ENCODE measurements at regions not wholly inside any gene's neighbourhood (a gene's known extent, or its start where the extent isn't known, plus 50 kb on each side); places are given as distances from the start of the nearest gene placed in this dataset.

- TF ChIP-seq ZNF302 (CRISPR knock-in tag; IDR thresholded peaks at IDR 0.05) (no peak), TP53 (CRISPR knock-in tag; IDR thresholded peaks at IDR 0.05) (no peak), CBX8 (IDR thresholded peaks at IDR 0.05) (no peak), TFCP2L1 (CRISPR knock-in tag; IDR thresholded peaks at IDR 0.05) (no peak), NR3C1 (IDR thresholded peaks at IDR 0.05) (no peak), BHLHE40 (IDR thresholded peaks at IDR 0.05; ENCODE audit: low read depth, low read length) (no peak), MAZ (IDR thresholded peaks at IDR 0.05; ENCODE audit: borderline replicate concordance, low read depth, low read length) (no peak), EHMT2 (IDR thresholded peaks at IDR 0.05; ENCODE audit: low read depth) (no peak), HEYL (CRISPR knock-in tag; IDR thresholded peaks at IDR 0.05) (no peak), RARB (CRISPR knock-in tag; IDR thresholded peaks at IDR 0.05) (no peak), RNF2 (IDR thresholded peaks at IDR 0.05; ENCODE audit: borderline replicate concordance, low read depth) (no peak), ZSCAN20 (CRISPR knock-in tag; IDR thresholded peaks at IDR 0.05) (no peak), PHF8 (IDR thresholded peaks at IDR 0.05; ENCODE audit: borderline replicate concordance, low read depth) (no peak), FOXS1 (CRISPR knock-in tag; IDR thresholded peaks at IDR 0.05) (no peak), KDM5A (IDR thresholded peaks at IDR 0.05) (no peak), BCL3 (IDR thresholded peaks at IDR 0.05) (no peak), SMC3 (IDR thresholded peaks at IDR 0.05) (no peak), MAX (IDR thresholded peaks at IDR 0.05) (peak; percentile 71; the same call in 1 of the 2 replicates), ZFP36 (IDR thresholded peaks at IDR 0.05; ENCODE audit: borderline replicate concordance, partially characterized antibody) (no peak), POLR2AphosphoS2 (conservative IDR thresholded peaks at IDR 0.05; ENCODE audit: low read length) (no peak), CEBPB (IDR thresholded peaks at IDR 0.05) (no peak), RCOR1 (IDR thresholded peaks at IDR 0.05; ENCODE audit: low read depth, low read length) (no peak), HMGXB4 (CRISPR knock-in tag; IDR thresholded peaks at IDR 0.05; ENCODE audit: borderline replicate concordance) (no peak), ATOH8 (CRISPR knock-in tag; IDR thresholded peaks at IDR 0.05; ENCODE audit: low read depth) (no peak), ELK1 (IDR thresholded peaks at IDR 0.05; ENCODE audit: low read depth, low read length) (no peak), USF2 (IDR thresholded peaks at IDR 0.05) (peak; percentile 45; the same call in 1 of the 2 replicates), PBX3 (IDR thresholded peaks at IDR 0.05) (no peak), HOXB5 (CRISPR knock-in tag; IDR thresholded peaks at IDR 0.05) (no peak), ZC3H11A (IDR thresholded peaks at IDR 0.05) (no peak)
Measured at GRCh38 chr12:115337693-115338543, 653.9 kb upstream of the TBX3 start (continued).

Data from A549 (cell line).